GM12892 (cell line): ENCODE measurements at regions not wholly inside any gene's neighbourhood (a gene's known extent, or its start where the extent isn't known, plus 50 kb on each side); places are given as distances from the start of the nearest gene placed in this dataset.

Source experiments
- POLR2AphosphoS5 ChIP-seq: IDR thresholded peaks from 2 replicates; pipeline ENCODE4 v1.6.1; 2011; ENCODE audit warnings: low read depth, low read length, control low read depth
- TAF1 ChIP-seq: IDR thresholded peaks from 2 replicates; pipeline ENCODE4 v1.6.1; 2011; ENCODE audit warnings: low read depth, mild to moderate bottlenecking, control low read depth, low read length, borderline replicate concordance

DNA sequence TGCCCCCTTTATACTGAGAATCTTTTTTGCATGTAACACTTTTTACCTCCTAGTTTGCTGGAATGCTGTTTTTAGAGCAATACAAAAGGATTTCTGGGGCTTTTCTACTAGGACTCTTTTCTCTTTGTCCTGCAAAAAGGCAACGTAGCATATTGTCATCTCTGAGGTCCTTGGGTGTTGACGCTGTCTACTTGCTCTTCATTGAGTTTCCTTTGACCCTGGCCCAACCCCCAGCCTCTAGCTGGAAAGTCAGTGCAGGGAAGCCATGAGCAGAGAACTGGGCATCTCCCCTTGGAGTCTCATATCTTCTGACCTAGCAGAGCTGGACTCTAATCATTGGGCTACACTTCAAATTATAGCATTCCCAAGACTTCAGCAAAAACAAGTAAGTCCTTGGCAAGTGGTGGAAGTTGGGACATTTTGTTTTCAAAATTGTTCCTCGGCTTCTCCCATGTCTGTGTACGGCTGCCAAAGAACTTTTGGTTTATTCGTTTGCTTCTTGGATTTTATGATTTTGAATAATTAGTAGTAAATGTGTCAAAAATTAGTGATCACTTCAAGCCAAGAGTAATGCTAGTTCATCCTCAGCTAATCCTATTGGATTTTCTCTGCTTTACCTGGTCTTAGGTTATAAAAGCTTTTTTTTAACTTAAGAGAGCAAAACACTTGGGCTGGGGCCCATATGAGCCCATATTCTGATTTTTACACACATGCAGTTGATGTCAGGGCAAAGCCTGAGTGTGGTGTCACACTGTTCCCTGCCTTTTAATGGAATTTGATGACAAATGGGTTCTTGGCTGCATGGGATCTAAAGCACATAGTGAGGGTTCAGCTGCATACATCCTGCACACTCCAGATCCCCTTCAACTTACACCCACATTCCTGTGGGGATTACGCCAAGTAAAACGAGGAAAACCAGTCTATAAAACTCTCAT lies 419.5 kb upstream of the C2CD4B start:
- TF ChIP-seq TAF1 (no peak), POLR2AphosphoS5 (no peak)
